ENCODE measurements at regions not wholly inside any gene's neighbourhood (a gene's known extent, or its start where the extent isn't known, plus 50 kb on each side); places are given as distances from the start of the nearest gene placed in this dataset.

GRCh38 chr5:54704825-54705224 lies 187.3 kb downstream of the SNX18 start:
- Histone ChIP-seq H3K4me3 (no peak overlapping the region), H3K27ac (peak overlapping the region in 1 of 2 donors; percentile 88)
- no peak for DNase-seq (ENCODE audit: low spot score)
- TF ChIP-seq CTCF (IDR thresholded peaks at IDR 0.05): no peak

- TF ChIP-seq CTCF (IDR thresholded peaks at IDR 0.05): no peak
- no peak for DNase-seq (ENCODE audit: low spot score)
Measured at GRCh38 chr5:54704333-54704732, 186.8 kb downstream of the SNX18 start.

GRCh38 chr5:54703565-54704255 lies 186.2 kb downstream of the SNX18 start:
- H3K4me3 ChIP-seq: peak overlapping the region; percentile 47
- no peak for TF ChIP-seq CTCF (IDR thresholded peaks at IDR 0.05)
- no peak for DNase-seq (ENCODE audit: low spot score)
- H3K27ac ChIP-seq: peak overlapping the region; percentile 40 to 88

More at GRCh38 chr5:54704333-54704732, 186.8 kb downstream of the SNX18 start:
- H3K27ac ChIP-seq: peak overlapping the region in 1 of 2 donors; percentile 88
- no peak overlapping the region for H3K4me3 ChIP-seq

GRCh38 chr5:54703133-54703532 lies 185.6 kb downstream of the SNX18 start:
- H3K27ac ChIP-seq: peak overlapping the region; percentile 40 to 88

GRCh38 chr5:54702470-54702869 lies 184.9 kb downstream of the SNX18 start:
- DNase-seq (ENCODE audit: low spot score): no peak
- no peak for TF ChIP-seq CTCF (IDR thresholded peaks at IDR 0.05)
- peak overlapping the region; percentile 40 to 88 for H3K27ac ChIP-seq
- H3K4me3 ChIP-seq: no peak overlapping the region

More at GRCh38 chr5:54703133-54703532, 185.6 kb downstream of the SNX18 start:
- TF ChIP-seq CTCF (IDR thresholded peaks at IDR 0.05): no peak
- DNase-seq (ENCODE audit: low spot score): no peak
- H3K4me3 ChIP-seq: peak overlapping the region; percentile 47

GRCh38 chr5:54700986-54701578 lies 183.5 kb downstream of the SNX18 start:
- peak; percentile 91 for DNase-seq (ENCODE audit: low spot score)
- TF ChIP-seq CTCF (IDR thresholded peaks at IDR 0.05): no peak
- Histone ChIP-seq H3K27ac (peak overlapping the region; percentile 40 to 88), H3K4me3 (no peak overlapping the region)

GRCh38 chr5:54696931-54697330 lies 179.4 kb downstream of the SNX18 start:
- TF ChIP-seq CTCF (IDR thresholded peaks at IDR 0.05): no peak
- H3K4me3 ChIP-seq: no peak overlapping the region
- H3K27ac ChIP-seq: peak overlapping the region; percentile 63 to 83
- no peak for DNase-seq (ENCODE audit: low spot score)
